HG02642 (cell line): ENCODE measurements at regions not wholly inside any gene's neighbourhood (a gene's known extent, or its start where the extent isn't known, plus 50 kb on each side); places are given as distances from the start of the nearest gene placed in this dataset.

ENCODE experiments used
- ATAC-seq: cut with Tn5 transposase; IDR thresholded peaks from one replicate; pipeline ENCODE4 v1.9.1; 2021; ENCODE audit warnings: mild to moderate bottlenecking; ENCODE audit not compliant: unreplicated experiment, poor library complexity

DNA sequence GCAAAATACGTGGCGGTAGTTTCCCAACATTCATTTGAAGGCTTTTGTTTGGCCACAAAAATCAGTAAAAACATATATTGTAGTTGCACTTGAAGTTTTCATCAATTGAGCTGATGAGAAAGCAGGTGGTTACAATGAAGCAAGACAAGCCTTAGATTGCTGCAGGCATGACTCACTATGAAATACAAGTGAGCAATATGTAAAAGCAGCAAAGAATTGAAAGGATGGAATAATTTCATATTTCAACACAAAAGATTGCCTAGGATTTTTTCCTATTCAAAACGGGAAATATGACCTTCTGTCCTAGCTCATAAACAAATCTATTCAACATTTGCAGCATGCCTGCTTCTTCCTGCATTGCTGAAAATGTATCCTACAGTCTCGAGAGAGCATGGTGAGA is 190.9 kb upstream of the BANK1 start:
- no peak for ATAC-seq

DNA sequence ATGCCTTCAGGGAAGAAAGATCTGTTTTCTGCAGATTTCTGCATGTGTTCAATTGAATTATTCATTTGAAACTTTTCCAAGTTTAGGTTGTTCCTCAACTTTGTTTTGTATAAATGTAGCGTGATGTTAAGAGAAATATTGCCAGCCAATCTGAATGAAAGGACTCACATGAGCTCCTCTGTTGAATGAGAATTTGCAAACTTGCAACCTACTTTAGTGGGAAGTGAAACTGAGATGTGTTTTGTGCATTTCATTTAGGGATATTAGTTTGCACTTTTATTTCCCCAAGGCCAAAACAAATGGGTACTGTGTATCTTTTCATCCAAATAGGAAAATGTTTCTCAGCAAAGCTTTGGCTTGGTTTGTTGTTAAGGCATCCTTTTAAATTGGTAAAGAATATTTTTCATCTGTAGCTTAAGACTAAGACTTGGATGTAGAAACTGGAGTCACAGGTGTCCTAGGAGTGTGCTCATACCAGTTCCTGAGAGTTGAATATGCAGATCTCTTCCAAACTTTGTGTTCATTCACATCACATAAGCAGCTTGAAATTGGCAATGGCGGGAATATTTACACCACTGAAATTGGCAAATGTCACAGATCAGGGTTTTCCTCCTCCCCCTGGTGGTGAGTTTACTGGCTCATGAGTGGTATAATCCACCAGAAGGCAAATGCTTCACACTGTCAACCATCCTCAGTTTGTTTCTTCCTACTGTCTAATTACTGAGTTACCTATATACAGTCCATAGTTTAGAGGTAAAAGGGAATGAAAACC is 193.6 kb upstream of the BANK1 start:
- no peak for ATAC-seq

DNA sequence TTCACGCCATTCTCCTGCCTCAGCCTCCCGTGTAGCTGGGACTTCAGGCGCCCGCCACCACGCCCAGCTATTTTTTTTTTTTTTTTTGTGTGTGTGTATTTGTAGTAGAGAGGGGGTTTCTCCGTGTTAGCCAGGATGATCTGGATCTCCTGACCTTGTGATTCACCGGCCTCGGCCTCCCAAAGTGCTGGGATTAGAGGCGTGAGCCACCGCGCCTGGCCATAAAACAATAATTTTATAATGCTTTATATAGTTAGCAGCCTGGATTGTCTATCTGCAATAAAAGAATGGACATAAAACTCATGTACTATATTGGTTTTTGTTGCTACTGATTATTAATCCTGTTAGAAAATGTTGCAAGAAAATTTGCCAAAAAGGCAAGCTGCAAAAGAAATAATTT is 195.9 kb upstream of the BANK1 start:
- ATAC-seq = no peak

DNA sequence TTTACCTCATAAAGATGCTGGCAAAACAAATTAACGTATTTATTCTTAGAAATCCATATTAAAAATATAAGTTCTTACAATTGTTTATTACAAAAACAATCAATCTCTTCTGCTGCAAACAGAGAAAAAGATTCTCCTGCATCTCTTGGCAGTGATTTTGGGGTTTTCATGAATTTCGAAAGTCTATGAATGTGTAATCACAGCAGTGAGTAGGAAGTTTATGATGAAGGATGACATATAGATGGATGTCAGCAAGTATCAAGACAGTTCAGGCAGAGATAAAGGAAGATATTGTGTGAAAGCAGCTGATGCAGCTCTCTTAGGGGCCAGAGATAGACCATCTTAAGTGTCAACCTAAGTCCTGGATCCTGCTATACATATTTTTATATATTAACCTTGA is 196.9 kb upstream of the BANK1 start:
- no peak for ATAC-seq

DNA sequence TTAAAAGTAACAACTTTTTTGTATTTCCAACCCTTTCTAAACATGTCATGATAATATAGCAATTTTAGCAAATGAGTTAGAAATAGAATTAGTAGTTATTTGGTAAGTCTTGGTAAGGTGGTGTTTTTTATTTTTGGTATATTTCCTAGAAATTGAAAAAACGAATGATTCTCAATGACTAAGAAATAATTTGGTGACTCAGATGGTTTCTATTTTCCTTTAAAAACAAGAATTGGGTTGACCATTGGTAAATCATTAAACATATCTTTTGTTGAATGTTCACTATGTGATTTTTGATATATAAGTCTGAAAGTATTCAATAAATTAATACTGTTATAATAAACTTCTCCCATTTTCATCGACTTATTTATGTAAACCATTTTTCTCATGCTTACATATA is 206.2 kb upstream of the BANK1 start:
- no peak for ATAC-seq

DNA sequence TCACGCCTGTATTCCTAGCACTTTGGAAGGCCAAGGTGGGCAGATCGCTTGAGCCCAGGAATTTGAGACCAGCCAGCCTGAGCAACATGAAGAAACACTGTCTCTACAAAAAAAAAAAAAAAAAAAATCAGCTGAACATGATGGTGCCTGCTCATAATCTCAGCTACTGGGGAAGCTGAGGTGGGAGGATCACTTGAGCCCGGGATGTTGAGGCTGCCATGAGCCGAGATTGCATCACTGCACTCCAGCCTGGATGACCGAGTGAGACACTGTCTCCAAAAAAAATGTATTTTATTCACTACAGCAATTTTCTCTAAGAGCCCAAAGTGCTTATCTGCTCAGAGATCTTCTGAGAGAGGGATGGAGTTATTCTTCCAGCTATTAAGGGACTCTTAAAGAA is 215.8 kb upstream of the PPP3CA start:
- ATAC-seq = no peak

DNA sequence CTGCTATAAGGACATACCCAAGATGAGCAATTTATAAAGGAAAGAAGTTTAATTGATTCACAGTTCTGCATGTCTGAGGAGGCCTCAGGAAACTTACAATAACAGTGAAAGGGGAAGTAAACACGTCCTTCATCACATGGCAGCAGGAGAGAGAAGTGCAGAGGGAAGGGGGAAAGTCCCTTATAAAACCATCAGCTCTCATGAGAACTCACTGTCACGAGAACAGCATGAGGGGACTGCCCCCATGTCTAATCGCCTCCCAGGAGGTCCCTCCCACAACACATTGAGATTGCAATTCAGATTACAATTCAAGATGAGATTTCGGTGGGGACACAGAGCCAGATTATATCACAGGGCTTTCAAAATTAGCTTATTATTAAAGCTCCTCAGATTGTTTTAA is 209.5 kb upstream of the PPP3CA start:
- ATAC-seq = no peak

DNA sequence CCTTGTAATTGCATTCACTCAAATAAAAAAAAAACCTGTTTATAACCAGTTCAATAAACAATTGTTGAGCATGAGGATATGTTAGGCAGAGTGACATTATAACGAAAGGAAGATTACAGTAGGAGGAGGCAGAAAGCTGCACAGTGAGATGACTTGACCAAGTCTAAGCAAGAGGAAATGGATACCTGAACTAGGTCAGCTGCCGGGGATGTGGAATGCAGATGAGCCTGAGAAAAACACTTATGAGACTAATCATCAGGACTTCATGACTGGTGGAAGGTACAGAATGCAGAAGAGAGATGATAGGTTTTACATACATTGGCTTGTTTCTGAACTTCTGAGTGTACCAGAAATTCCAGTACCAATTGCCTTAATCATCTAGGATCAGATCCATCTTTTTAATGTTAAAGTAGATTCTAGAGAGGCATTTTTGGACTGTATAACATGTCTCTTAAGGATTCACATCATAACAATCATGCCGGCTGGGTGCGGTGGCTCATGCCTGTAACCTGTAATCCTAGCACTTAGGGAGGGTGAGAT is 208.1 kb upstream of the PPP3CA start:
- ATAC-seq = no peak

DNA sequence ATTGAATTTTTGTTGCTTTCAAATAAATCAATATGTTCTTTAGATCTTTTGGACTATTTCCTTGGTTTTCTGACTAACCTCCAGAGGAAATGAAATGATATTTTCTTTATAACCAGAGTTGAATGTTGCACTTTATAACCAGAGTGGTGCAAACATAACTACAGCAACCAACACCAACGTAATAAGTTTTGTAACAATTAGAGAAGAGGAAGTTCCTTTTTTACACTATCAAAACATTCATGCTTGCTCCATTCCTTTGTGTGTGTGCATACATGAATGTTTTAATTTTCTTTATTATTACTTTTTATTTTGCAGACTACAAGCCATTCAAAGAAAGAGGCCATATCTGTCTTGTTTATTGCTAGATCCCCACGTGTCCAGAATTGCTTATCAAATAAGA is 193.0 kb upstream of the PPP3CA start:
- ATAC-seq = no peak

DNA sequence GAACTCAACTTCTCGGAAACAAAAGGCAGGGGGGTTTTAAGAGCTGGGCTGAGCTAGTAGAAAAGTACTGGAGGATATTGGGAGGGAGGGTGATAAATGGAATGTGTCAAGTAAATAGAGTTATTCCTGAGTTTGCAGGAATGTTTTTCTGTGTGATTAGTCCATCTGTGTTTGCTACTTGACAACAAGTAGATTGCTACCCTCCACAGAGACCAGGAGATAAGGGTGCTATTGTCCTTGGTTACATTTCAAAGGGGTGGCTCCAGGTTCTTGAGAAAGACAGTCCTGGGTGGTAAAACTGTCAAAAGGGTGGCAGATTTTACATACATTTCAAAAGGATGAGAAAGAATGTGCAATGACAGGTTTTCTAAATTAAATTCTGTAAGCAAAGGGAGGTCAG is 181.2 kb upstream of the PPP3CA start:
- ATAC-seq = no peak

DNA sequence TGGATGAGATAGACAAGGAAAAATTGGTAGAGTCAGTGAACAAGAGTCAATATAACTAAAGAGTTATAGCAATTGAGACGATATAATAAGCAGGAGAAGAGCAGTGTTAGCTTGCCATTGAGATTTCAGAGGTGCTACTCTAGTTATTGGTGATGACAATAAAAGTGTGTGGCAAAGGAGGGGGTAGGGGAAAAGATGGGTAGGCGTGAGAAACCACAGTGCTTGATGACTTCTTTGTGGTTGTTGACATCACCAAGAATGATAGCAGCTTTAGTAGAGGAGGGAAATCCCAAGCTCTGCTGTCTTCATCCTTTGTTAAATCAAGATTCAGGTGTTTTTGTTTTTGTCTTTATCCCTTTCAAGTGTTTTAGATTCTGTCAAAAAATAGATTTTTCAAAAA is 179.9 kb upstream of the PPP3CA start:
- ATAC-seq = peak; percentile 89

DNA sequence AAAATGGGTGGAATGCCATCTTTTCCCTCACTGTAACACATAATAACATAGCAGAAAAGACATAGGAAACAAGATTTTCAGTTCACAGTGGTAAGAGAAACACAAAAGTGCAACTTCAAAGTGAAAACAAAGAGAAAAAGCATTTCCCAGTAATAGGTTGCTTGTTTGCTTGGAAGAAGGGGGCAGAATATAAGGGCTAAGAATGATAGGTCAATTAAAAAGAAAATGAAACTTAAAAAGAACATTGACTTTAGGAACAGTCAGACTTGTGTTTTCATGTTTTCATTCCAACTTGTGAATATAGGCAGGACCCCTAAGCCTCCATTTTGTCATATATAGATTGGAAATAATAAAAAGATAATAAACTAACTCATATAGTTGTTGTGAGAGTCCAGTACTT is 168.2 kb upstream of the PPP3CA start:
- ATAC-seq = no peak

DNA sequence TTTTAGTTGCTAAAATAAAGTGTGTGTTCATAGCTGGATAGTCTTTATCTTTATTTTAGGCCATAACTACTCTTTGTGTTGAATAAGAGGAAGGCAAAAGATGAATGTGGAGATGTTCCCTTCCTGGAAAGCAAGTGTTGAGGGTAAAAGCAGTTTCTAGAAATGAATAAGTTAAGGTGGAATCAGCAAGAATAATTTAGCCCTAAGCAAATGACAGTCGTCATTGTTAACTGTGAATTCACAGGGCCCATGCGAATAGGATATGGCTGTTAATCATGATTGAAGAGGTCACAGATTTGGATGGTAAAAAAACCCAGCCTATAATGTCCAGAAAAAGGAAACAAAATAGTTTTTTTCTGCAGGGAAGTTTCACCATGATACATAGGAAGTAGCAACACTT is 167.8 kb upstream of the PPP3CA start:
- ATAC-seq = no peak

DNA sequence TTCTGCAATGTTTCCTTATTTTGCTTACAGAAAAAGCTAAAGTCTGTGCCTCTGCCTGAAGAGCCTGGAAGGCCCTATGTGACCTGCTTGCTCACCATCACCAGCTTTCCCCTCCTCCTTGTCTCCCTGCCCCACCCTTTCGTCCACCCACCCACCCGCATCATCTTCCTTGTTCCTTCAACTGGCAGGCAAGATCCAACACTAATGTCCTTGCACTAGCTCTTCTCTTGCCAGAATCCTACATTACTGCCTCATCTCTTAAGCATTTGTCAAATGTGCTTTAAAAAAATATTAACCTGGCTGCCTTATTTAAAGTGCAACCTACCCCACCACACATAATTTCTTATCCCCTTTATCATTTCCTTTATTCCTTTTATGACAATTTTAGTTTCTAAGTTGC is 165.1 kb upstream of the PPP3CA start:
- ATAC-seq = no peak

DNA sequence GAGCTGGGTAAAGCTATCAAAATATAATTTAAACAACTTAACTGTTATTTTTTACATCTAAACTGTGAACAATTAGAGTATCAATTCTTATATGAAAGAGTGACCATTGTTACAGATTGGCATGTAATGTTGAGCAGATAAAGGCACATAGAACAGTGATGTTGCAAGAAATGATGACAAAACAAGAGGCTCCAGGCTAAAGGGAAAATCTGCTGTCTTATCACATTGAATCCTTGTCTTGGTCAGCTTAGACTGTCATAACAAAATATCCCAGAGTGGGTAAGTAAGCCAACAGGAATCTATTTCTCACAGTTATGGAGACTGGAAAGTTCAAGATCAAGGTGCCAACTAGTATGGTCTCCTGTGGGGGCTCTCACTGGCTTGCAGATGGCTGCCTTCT is 154.1 kb upstream of the PPP3CA start:
- no peak for ATAC-seq

DNA sequence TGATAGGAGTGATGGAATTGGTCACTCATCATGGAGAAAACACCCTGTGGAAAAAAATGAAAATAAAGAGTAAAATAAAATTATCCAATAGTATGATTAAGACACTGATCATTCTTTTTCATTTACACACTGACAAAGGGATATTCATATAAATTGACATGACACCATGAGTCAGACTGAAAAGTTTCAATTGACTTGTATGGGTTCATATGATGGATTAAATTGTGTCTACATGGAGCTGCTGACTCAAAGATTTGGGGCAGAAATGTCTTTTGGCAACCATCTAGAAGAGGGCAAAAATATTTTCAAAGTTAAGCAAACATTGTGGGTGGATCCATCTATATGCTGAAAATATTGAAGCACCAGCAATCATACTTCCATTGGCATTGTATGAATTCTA is 153.4 kb upstream of the PPP3CA start:
- ATAC-seq = no peak

DNA sequence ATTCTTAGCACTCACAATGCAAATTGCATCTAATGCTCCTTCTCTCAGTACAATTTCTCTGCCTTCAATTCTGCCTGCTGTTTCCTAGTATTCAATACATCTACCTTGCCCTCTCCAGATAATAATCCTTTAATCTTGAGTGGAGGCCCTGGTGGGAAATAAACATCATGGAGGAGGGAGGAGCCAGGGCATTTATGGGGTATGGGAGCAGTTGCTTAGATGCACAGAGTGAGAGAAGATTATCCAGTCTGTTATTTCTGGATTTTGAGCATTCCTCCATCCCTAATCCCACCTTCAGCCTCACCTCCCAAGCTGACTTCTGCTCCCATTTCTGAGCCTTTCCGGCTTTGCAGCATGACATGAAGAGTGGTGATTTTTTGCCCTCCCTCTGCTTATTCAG is 127.9 kb upstream of the PPP3CA start:
- no peak for ATAC-seq

DNA sequence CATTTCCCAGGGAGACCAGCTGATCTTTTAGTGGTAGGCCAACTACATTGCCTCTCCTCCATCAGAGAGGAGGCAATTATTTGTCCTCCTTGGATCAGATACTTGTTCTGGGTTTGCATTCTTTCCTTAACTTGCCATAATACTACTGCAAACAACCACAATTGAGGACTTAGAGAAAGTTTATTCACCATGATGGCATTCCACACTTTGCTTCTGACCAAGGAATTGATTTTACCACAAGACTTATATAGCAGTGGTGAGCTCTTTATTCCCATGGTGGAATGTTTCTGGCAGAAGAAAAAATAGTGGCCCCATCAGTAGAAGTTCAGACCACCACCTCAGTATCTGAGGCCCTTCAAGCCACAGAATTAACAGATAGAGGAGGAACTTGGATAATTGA is 123.9 kb upstream of the PPP3CA start:
- no peak for ATAC-seq

DNA sequence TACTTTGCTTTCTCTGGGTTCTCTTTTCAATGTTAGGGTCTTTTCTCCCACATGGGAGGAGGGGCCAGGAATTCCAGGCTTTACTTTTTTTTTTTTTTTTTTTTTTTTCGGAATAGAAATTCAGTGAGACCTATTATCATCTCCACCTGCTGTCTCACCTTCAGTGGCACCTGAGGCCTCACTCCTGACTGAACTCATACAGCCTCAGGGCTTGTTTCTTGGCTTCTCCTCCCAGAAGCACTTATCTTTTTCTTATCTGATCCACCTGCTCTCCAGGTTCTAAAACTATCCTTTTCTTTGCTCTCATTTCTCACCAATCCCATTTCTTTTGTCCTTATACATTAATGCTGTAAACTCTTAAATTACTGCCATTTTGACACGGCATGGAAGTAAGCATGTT is 117.3 kb upstream of the PPP3CA start:
- ATAC-seq = no peak

DNA sequence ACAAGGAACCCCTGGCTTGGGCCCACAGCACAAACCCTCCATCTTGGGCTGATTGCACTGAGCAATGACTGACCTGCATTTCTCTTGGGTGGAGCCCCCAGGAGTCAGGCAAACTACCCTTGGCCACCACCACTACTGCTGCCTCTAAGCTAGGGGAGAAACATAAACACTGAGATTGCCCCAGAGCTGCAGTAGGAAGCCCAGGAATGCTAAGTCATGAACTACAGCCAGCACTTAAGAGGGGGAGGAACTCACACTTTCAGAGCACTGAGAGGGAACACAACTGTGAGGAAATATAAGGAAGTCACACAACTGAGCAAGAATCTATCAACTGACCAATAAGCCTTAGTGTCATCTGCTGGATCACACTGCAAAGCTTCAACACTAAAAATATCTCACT is 111.6 kb upstream of the PPP3CA start:
- ATAC-seq = no peak

DNA sequence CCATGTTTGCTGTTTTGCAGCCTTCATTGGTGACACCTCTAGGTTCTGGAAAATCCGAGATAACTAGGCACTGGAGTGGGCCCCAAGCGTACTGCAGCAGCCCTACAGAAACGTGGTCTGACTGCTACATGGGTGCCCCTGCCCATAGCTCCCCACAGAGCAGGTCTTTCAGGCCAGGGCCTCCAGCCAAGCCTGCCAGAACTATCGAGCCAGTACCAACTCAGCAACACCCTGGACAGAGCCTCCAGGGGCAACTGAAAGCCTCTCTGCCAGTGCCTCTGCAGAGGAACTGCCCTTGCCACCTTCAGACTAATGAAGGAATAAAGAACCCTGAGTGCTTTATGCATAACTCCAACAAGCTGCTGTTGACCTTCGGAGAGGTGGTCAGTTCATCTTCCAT is 111.1 kb upstream of the PPP3CA start:
- ATAC-seq = no peak

DNA sequence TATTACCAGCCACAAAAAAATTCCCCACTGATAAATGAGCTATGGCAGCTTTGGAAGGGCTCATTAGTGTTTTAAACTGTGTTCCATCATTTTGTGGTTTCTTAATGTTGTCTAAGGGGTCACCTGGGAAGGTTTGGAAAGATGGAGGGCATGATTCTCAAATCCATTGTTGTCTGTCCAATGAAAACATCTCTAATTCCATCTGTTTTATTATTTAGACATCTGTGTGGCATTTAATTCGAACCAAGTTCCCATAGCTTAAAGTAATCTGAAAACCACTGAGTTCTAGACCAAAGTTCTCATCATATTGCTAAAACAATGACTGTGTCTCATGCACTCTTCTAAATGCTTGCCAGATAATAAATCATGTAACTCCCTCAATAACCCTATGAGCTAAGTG is 103.8 kb upstream of the PPP3CA start:
- no peak for ATAC-seq

DNA sequence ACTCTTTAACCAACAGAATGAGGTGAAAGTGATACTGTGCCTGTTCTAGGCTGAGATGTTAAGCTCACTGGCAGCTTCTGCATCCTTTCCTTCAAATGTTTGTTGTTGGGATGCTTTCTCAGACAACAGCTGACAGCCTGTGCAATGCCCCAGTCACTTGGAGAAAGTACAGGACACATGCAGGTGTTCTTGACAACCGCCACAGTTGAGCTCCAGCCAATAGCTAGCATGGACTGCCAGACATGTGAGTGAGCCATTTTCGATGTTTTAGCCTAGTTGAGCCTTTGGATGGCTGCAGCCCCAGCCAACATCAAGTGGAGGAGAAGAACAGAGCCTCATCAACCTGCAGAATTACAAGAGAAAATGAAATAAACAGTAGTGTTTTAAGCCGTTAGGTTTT is 94.1 kb upstream of the PPP3CA start:
- ATAC-seq = no peak
